NCI-H2029 treated with DMSO at 0.1 percent for 48 hours (cell line): ENCODE measurements at regions not wholly inside any gene's neighbourhood (a gene's known extent, or its start where the extent isn't known, plus 50 kb on each side); places are given as distances from the start of the nearest gene placed in this dataset.
"Not testable (repeated sequence)": the region's sequence is repeated elsewhere in the genome, so short reads cannot be mapped to it uniquely, and the experiment has no call there.

Experiments
- DNase-seq: peaks from one replicate; lab custom pipeline; 2025; lab: John Stamatoyannopoulos, UW

GRCh38 chr2:75432761-75433361 lies 127.9 kb downstream of the EVA1A start:
- no peak for DNase-seq

- DNase-seq: no peak
These were observed 129.0 kb downstream of the EVA1A start for GRCh38 chr2:75431763-75432162.

GRCh38 chr2:75431276-75431675 lies 129.5 kb downstream of the EVA1A start:
- DNase-seq: no peak

- not testable (repeated sequence) for DNase-seq
These were observed 130.3 kb downstream of the EVA1A start for GRCh38 chr2:75430449-75430848.

GRCh38 chr2:75428646-75429443 lies 131.9 kb downstream of the EVA1A start:
- no peak for DNase-seq

GRCh38 chr2:75428060-75428459 lies 132.7 kb downstream of the EVA1A start:
- no peak for DNase-seq

- no peak for DNase-seq
These were observed 135.7 kb downstream of the EVA1A start for GRCh38 chr2:75424936-75425619.

- no peak for DNase-seq
These were observed 138.8 kb downstream of the EVA1A start for GRCh38 chr2:75421986-75422385.

- DNase-seq: no peak
These were observed 144.1 kb downstream of the EVA1A start for GRCh38 chr2:75416420-75417342.

GRCh38 chr2:75415731-75416130 lies 145.0 kb downstream of the EVA1A start:
- no peak for DNase-seq

- no peak for DNase-seq
These were observed 145.6 kb downstream of the EVA1A start for GRCh38 chr2:75415111-75415626.

- no peak for DNase-seq
These were observed 149.2 kb downstream of the EVA1A start for GRCh38 chr2:75411574-75411973.

- DNase-seq: no peak
These were observed 150.0 kb downstream of the EVA1A start for GRCh38 chr2:75410702-75411101.

- no peak for DNase-seq
These were observed 152.0 kb downstream of the EVA1A start for GRCh38 chr2:75408771-75409170.

GRCh38 chr2:75407038-75407530 lies 153.7 kb downstream of the EVA1A start:
- DNase-seq: no peak

GRCh38 chr2:75406131-75406581 lies 154.6 kb downstream of the EVA1A start:
- DNase-seq: no peak

GRCh38 chr2:75405000-75405399 lies 155.7 kb downstream of the EVA1A start:
- DNase-seq: no peak

GRCh38 chr2:75403991-75404428 lies 156.7 kb downstream of the EVA1A start:
- DNase-seq: peak; percentile 32

- DNase-seq: no peak
These were observed 164.4 kb downstream of the EVA1A start for GRCh38 chr2:75396314-75396713.

- not testable (repeated sequence) for DNase-seq
These were observed 166.0 kb downstream of the EVA1A start for GRCh38 chr2:75394764-75395163.

- no peak for DNase-seq
These were observed 170.6 kb downstream of the EVA1A start for GRCh38 chr2:75390169-75390568.
